CD4-positive, alpha-beta memory T cell (primary cell): ENCODE measurements at regions not wholly inside any gene's neighbourhood (a gene's known extent, or its start where the extent isn't known, plus 50 kb on each side); places are given as distances from the start of the nearest gene placed in this dataset.
"Not testable (repeated sequence)": the region's sequence is repeated elsewhere in the genome, so short reads cannot be mapped to it uniquely, and the experiment has no call there.

Experiments used
- CTCF ChIA-PET: fragments of 350-600 bp; sonication (Branson Sonifier 250); formaldehyde crosslinking; loops from one replicate; lab custom pipeline; 2021; ENCODE audit warnings: inconsistent platforms; ENCODE audit not compliant: partially characterized antibody; lab: Charles Lee
- POLR2A ChIA-PET: fragments of 350-600 bp; sonication (Branson Sonifier 250); formaldehyde crosslinking; loops from one replicate; lab custom pipeline; 2021; ENCODE audit not compliant: partially characterized antibody; lab: Charles Lee
- DNase-seq, 5 donors: peaks; one replicate each; pipeline versions ENCODE4 v3.0.0 to v3.0.0-alpha.2; 2020 to 2022; ENCODE audit warnings: mixed read lengths in 1 of 5
- H3K27ac ChIP-seq: one replicate; pipeline ENCODE4 v1.7.0; 2013; ENCODE audit warnings: low read depth, low read length
- H3K27me3 ChIP-seq: 2 replicates; pipeline ENCODE4 v1.7.0; 2013; ENCODE audit warnings: mild to moderate bottlenecking, low read length, moderate library complexity; ENCODE audit not compliant: insufficient read depth
- H3K36me3 ChIP-seq: 2 replicates; pipeline ENCODE4 v1.7.0; 2013; ENCODE audit warnings: mild to moderate bottlenecking, low read length, moderate library complexity; ENCODE audit not compliant: insufficient read depth
- H3K4me1 ChIP-seq: 2 replicates; pipeline ENCODE4 v1.7.0; 2013; ENCODE audit warnings: mild to moderate bottlenecking, low read length, moderate library complexity; ENCODE audit not compliant: insufficient read depth
- H3K4me3 ChIP-seq, 2 donors: one replicate each; pipeline ENCODE4 v1.7.0; 2013; ENCODE audit warnings: low read length in 2 of 2, mild to moderate bottlenecking in 1 of 2
- H3K9me3 ChIP-seq, 2 donors: one replicate each; pipeline ENCODE4 v1.7.0; 2013; ENCODE audit warnings: low read length in 2 of 2, control low read depth in 1 of 2; ENCODE audit not compliant: control insufficient read depth in 1 of 2
- H3K27ac Mint-ChIP-seq, 7 donors: one replicate each; pipeline ENCODE4 v1.8.0; 2020 to 2021; ENCODE audit warnings: mixed read lengths in 7 of 7, mild to moderate bottlenecking in 6 of 7, inconsistent platforms in 3 of 7, moderate library complexity in 3 of 7
- H3K27me3 Mint-ChIP-seq, 2 donors: one replicate each; pipeline ENCODE4 v1.8.0; 2020 to 2021; ENCODE audit warnings: mixed read lengths in 2 of 2
- H3K36me3 Mint-ChIP-seq, 2 donors: one replicate each; pipeline ENCODE4 v1.8.0; 2020 to 2021; ENCODE audit warnings: mixed read lengths in 2 of 2, inconsistent platforms in 1 of 2, mild to moderate bottlenecking in 1 of 2
- H3K4me1 Mint-ChIP-seq, 4 donors: one replicate each; pipeline ENCODE4 v1.8.0; 2020 to 2021; ENCODE audit warnings: mixed read lengths in 4 of 4, mild to moderate bottlenecking in 1 of 4
- H3K4me3 Mint-ChIP-seq, 8 donors: one replicate each; pipeline ENCODE4 v1.8.0; 2020 to 2021; ENCODE audit warnings: mixed read lengths in 8 of 8, mild to moderate bottlenecking in 7 of 8, moderate library complexity in 6 of 8, inconsistent platforms in 3 of 8
- H3K9me3 Mint-ChIP-seq, 8 donors: one replicate each; pipeline ENCODE4 v1.8.0; 2020 to 2021; ENCODE audit warnings: mixed read lengths in 8 of 8, mild to moderate bottlenecking in 5 of 8, inconsistent platforms in 3 of 8, moderate library complexity in 1 of 8
- intact Hi-C: fragments of 100-400 bp; cut with micrococcal nuclease; formaldehyde crosslinking; loops from one replicate; pipeline ENCODE4 v1.15.1; 2023

DNA sequence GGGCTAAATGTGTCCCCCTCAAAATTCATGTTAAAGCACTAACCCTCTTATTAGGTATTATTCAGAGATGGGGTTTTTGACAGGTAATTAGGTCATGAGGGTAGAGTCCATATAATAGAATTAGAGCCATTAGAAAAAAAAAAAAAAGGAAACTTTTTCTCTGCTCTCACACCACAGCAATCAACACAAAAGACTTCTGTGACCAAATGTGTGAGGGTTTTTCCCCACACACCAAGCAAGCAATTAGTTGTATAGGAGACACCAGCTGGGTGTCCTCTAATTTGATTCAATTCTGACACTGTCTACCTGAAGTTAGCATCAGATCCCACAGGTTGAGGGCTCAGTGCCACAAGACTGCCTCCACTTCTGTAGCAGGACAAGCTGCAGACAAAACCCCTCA lies 64.6 kb upstream of the GMDS start:
- peaks cover 3 to 31% (median 15%) of the 10 kb centered on the region in 8 donors for H3K9me3 Mint-ChIP-seq

DNA sequence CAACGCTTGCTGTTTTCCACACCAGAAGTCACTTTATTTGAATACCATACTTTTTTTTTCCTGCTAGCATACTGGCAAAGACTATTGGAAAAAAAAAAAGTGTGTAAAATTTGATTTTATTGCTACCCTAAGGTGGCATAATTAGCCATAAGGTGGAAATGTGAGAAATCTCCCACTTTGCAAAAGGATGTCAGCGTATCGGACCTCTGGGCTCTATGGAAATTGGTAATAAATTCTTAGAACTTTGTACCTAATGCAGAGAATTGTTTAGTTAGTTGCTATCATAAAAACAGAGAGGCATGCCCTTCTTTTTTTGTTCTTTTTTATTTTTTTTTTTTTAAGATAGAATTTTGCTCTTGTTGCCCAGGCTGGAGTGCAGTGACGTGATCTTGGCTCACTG lies 63.7 kb upstream of the GMDS start:
- no peaks in the 10 kb centered on the region for H3K27me3 ChIP-seq
- Mint-ChIP-seq H3K9me3 (peaks cover 4 to 32% (median 19%) of the 10 kb centered on the region in 8 donors), H3K4me3 (no peak overlapping the region), H3K27ac (no peak overlapping the region), H3K27me3 (no peaks in the 10 kb centered on the region), H3K36me3 (peaks cover 7 to 11% of the 10 kb centered on the region in 2 donors), H3K4me1 (no peaks in the 10 kb centered on the region)
- H3K4me3 ChIP-seq: no peak overlapping the region
- ChIA-PET POLR2A (no interaction called here), CTCF (no interaction called here)
- H3K36me3 ChIP-seq: no peaks in the 10 kb centered on the region
- no peak overlapping the region for H3K27ac ChIP-seq
- H3K4me1 ChIP-seq: no peaks in the 10 kb centered on the region
- peaks cover 0 to 3% of the 10 kb centered on the region in 2 donors for H3K9me3 ChIP-seq
- intact Hi-C loops: no loop called here
- DNase-seq: no peak

More for the DNA sequence above, 64.6 kb upstream of the GMDS start:
- Histone ChIP-seq H3K36me3 (no peaks in the 10 kb centered on the region), H3K27me3 (no peaks in the 10 kb centered on the region), H3K27ac (no peak overlapping the region), H3K4me1 (no peaks in the 10 kb centered on the region), H3K4me3 (no peak overlapping the region), H3K9me3 (peaks cover 0 to 3% of the 10 kb centered on the region in 2 donors)
- POLR2A ChIA-PET: no interaction called here
- no peak overlapping the region for H3K27ac Mint-ChIP-seq
- no peak overlapping the region for H3K4me3 Mint-ChIP-seq
- H3K4me1 Mint-ChIP-seq: no peaks in the 10 kb centered on the region
- H3K36me3 Mint-ChIP-seq: peaks cover 14 to 16% of the 10 kb centered on the region in 2 donors
- intact Hi-C loops: no loop called here
- DNase-seq: no peak
- CTCF ChIA-PET: no interaction called here
- no peaks in the 10 kb centered on the region for H3K27me3 Mint-ChIP-seq

DNA sequence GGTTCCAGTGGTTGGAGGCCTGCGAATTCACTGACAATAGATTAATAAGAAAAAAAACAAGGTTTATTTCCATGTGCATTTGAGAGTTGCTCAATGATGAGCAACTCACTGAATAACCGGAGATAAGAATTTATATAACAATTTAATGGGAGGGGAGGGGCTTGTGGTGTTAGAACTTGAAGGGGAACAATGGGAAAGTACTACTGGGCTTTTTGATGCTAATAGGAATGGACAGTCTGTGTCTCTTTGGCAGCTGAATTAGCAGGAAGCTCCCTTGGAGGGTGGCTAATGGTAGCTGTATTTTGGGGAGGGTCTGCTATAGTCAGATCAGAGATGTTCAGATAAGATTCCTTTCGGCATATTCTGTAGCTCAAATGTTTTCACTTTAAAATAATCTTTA lies 62.4 kb upstream of the GMDS start:
- ChIA-PET POLR2A (no interaction called here), CTCF (no interaction called here)
- Mint-ChIP-seq H3K27ac (no peak overlapping the region), H3K4me1 (no peaks in the 10 kb centered on the region), H3K9me3 (peaks cover 4 to 37% (median 18%) of the 10 kb centered on the region in 8 donors), H3K27me3 (no peaks in the 10 kb centered on the region), H3K4me3 (no peak overlapping the region), H3K36me3 (peaks cover 7 to 11% of the 10 kb centered on the region in 2 donors)
- peaks cover 0 to 3% of the 10 kb centered on the region in 2 donors for H3K9me3 ChIP-seq
- DNase-seq: no peak
- intact Hi-C loops: no loop called here
- H3K36me3 ChIP-seq: no peaks in the 10 kb centered on the region
- H3K4me1 ChIP-seq: no peaks in the 10 kb centered on the region
- H3K27me3 ChIP-seq: no peaks in the 10 kb centered on the region
- no peak overlapping the region for H3K27ac ChIP-seq
- H3K4me3 ChIP-seq: no peak overlapping the region

DNA sequence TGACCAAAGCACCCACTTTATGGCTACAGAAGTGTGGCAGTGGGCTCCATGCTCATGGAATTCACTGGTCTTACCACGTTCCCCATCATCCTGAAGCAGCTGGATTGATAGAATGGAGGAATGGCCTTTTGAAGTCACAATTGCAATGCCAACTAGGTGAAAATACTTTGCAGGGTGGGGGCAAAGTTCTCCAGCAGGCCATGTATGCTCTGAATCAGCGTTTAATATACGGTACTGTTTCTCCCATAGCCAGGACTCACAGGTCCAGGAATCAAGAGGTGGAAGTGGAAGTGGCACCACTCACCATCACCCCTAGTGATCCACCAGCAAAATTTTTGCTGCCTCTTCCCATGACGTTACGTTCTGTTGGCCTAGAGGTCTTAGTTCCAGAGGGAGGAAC lies 60.5 kb upstream of the GMDS start:
- no peak overlapping the region for H3K4me3 Mint-ChIP-seq
- DNase-seq: no peak
- H3K9me3 ChIP-seq: peaks cover 0 to 3% of the 10 kb centered on the region in 2 donors
- no peak overlapping the region for H3K27ac Mint-ChIP-seq
- no peak overlapping the region for H3K27ac ChIP-seq
- CTCF ChIA-PET: no interaction called here
- intact Hi-C loops: no loop called here
- no peak overlapping the region for H3K4me3 ChIP-seq
- H3K9me3 Mint-ChIP-seq: peaks cover 4 to 54% (median 31%) of the 10 kb centered on the region in 8 donors
- no peaks in the 10 kb centered on the region for H3K27me3 ChIP-seq
- POLR2A ChIA-PET: no interaction called here
- no peaks in the 10 kb centered on the region for H3K36me3 ChIP-seq
- no peaks in the 10 kb centered on the region for H3K27me3 Mint-ChIP-seq
- H3K36me3 Mint-ChIP-seq: peaks cover 7 to 12% of the 10 kb centered on the region in 2 donors
- no peaks in the 10 kb centered on the region for H3K4me1 ChIP-seq
- no peaks in the 10 kb centered on the region for H3K4me1 Mint-ChIP-seq

DNA sequence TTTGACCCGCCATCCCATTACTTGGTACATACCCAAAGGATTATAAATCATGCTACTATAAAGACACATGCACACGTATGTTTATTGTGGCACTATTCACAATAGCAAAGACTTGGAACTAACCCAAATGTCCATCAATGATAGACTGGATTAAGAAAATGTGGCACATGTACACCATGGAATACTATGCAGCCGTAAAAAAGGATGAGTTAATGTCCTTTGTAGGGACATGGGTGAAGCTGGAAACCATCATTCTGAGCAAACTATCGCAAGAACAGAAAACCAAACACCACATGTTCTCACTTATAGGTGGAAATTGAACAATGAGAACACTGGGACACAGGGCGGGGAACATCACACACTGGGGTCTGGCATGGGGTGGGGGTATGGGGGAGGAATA lies 57.1 kb upstream of the GMDS start:
- H3K36me3 ChIP-seq, DNase-seq, CTCF ChIA-PET, H3K4me1 Mint-ChIP-seq, H3K9me3 ChIP-seq, H3K4me3 Mint-ChIP-seq, H3K4me3 ChIP-seq, H3K4me1 ChIP-seq, H3K27ac Mint-ChIP-seq, H3K27me3 Mint-ChIP-seq, POLR2A ChIA-PET, H3K27ac ChIP-seq, H3K27me3 ChIP-seq, intact Hi-C loops: not testable (repeated sequence)
- Mint-ChIP-seq H3K9me3 (peaks cover 7 to 81% (median 57%) of the 10 kb centered on the region in 8 donors), H3K36me3 (peaks cover 17 to 21% of the 10 kb centered on the region in 2 donors)

DNA sequence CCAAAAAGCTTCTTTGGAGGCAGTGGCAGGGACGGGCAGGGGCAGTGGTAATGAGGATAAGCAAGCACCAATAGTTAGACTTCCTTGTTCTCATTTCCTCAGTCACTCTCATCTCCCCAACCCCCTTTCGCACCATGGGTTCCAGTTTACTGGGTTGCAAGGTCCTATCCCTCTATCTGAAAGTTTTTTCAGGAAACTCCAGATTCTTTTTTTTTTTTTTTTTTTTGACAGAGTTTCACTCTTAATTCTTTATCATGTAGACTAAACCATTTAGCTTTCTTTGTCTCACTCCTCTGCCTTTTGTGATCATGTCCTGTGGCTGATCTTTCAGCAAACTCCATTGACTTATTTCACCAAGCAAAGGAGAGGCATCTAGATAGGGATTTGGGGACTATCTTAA lies 51.4 kb upstream of the GMDS start:
- CTCF ChIA-PET: no interaction called here

More for the DNA sequence above, 51.4 kb upstream of the GMDS start:
- no peak for DNase-seq
- intact Hi-C loops: no loop called here
- no peak overlapping the region for H3K27ac ChIP-seq
- peaks cover 0 to 7% of the 10 kb centered on the region in 2 donors for H3K9me3 ChIP-seq
- no peaks in the 10 kb centered on the region for H3K27me3 ChIP-seq
- POLR2A ChIA-PET: no interaction called here
- H3K36me3 ChIP-seq: no peaks in the 10 kb centered on the region
- peaks cover 9 to 92% (median 80%) of the 10 kb centered on the region in 8 donors for H3K9me3 Mint-ChIP-seq
- no peaks in the 10 kb centered on the region for H3K4me1 ChIP-seq
- no peaks in the 10 kb centered on the region for H3K27me3 Mint-ChIP-seq
- no peaks in the 10 kb centered on the region for H3K4me1 Mint-ChIP-seq
- no peak overlapping the region for H3K4me3 ChIP-seq
- no peak overlapping the region for H3K27ac Mint-ChIP-seq
- no peak overlapping the region for H3K4me3 Mint-ChIP-seq
- peaks cover 26% of the 10 kb centered on the region in 2 donors for H3K36me3 Mint-ChIP-seq
